ENCODE measurements at regions not wholly inside any gene's neighbourhood (a gene's known extent, or its start where the extent isn't known, plus 50 kb on each side); places are given as distances from the start of the nearest gene placed in this dataset.

DNA sequence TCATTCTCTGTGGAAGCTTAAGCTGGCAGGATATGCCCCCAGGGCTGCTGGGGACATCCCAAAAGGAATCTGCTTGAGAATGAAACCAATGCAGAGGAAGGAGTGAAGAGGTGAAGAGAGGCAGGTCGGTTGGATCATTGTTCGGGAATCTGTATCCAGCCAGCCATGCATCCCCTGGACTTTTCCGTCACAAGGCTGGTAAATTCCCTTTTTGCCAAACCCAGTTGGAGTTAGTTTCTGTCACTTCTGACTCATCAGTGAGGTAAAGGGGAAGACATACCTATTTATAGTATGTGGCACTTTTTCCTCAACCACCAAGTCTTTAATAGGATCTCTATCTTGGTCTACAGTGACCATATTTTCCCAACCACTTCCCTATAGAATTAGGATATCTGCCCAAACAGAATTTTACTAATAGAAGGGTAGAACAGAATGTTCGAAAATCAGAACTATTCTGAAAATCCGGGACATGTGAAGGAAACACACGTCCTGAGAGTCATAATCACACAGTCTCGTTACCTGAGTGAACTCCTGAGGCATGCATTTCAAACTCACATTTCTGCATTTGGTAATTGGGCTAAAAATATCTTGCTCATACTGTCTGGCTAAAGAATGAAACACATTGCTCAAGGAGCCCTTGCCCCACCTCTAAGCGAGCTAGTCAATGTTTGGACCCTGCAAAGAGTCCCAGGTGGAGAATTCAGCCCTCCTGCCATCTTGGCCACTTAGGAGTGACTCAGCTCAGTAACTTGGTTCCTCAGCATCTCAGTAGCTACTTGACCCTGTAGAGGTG, 289.7 kb upstream of the ADAMTS9 start:
- no peaks in the 10 kb centered on the region for H3K9me3 ChIP-seq (ENCODE audit: low read depth, low read length)
- TF ChIP-seq POLR2AphosphoS5 (IDR thresholded peaks at IDR 0.05; ENCODE audit: borderline replicate concordance, low read depth, low read length) (no peak), EZH2 (IDR thresholded peaks at IDR 0.05) (no peak), FOXP2 (optimal IDR thresholded peaks at IDR 0.05; ENCODE audit: control extremely low read depth, extremely low read length, insufficient read depth) (no peak)
- DNase-seq (ENCODE audit: low read depth, low spot score), result no peak
- H3K9ac ChIP-seq (ENCODE audit: insufficient read length), result no peak overlapping the region
- H3K36me3 ChIP-seq (ENCODE audit: insufficient read depth, low read length), result no peaks in the 10 kb centered on the region
- H3K4me3 ChIP-seq, result no peak overlapping the region
- H3K27ac ChIP-seq, result no peak overlapping the region

DNA sequence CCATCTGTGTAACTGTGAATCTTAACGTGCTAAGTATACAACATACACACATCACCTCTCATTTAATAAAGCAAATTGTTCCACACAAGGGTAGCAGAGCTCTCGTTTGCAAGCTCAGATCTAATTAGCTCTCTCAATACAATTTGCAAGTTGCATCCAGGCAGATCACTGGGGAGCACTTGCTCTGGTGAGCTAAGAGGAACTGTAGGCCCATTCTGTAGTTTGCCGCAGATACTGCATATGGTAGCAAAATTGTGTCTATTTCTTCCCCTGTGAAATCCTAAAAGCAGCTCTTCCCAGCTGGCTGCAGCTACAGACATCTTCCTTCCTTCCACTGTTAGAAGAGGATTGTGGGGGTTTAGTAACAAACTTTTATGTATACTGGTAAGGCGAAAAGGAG, 288.7 kb upstream of the ADAMTS9 start:
- Histone ChIP-seq H3K9ac (ENCODE audit: insufficient read length) (no peak overlapping the region), H3K9me3 (ENCODE audit: low read depth, low read length) (no peaks in the 10 kb centered on the region), H3K36me3 (ENCODE audit: insufficient read depth, low read length) (no peaks in the 10 kb centered on the region), H3K27ac (no peak overlapping the region), H3K4me3 (no peak overlapping the region)
- TF ChIP-seq EZH2 (IDR thresholded peaks at IDR 0.05) (no peak), POLR2AphosphoS5 (IDR thresholded peaks at IDR 0.05; ENCODE audit: borderline replicate concordance, low read depth, low read length) (no peak), FOXP2 (optimal IDR thresholded peaks at IDR 0.05; ENCODE audit: control extremely low read depth, extremely low read length, insufficient read depth) (no peak)
- no peak for DNase-seq (ENCODE audit: low read depth, low spot score)

DNA sequence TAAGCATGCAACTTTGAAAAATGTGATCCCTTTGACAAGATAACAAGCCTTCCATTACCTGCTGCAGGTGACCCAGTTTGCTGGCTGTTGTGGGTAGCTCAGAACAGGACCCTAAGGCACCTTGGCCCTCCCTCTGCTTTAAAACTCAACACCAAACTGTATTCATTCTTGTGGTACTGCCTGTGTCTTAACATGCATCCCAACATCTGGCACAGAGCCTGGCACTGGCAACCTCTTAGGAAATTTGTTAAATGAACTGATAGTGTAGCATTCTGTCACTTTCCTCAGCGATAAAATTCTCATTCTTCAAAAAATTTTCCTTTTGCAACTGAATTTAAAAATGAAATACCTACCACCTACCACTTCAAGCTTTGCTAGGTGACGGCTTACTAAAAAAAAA, 287.3 kb upstream of the ADAMTS9 start:
- no peaks in the 10 kb centered on the region for H3K9me3 ChIP-seq (ENCODE audit: low read depth, low read length)
- no peak overlapping the region for H3K27ac ChIP-seq
- no peak for DNase-seq (ENCODE audit: low read depth, low spot score)
- no peaks in the 10 kb centered on the region for H3K36me3 ChIP-seq (ENCODE audit: insufficient read depth, low read length)
- H3K9ac ChIP-seq (ENCODE audit: insufficient read length), result no peak overlapping the region
- no peak overlapping the region for H3K4me3 ChIP-seq
- TF ChIP-seq POLR2AphosphoS5 (IDR thresholded peaks at IDR 0.05; ENCODE audit: borderline replicate concordance, low read depth, low read length) (no peak), FOXP2 (optimal IDR thresholded peaks at IDR 0.05; ENCODE audit: control extremely low read depth, extremely low read length, insufficient read depth) (no peak), EZH2 (IDR thresholded peaks at IDR 0.05) (no peak)

DNA sequence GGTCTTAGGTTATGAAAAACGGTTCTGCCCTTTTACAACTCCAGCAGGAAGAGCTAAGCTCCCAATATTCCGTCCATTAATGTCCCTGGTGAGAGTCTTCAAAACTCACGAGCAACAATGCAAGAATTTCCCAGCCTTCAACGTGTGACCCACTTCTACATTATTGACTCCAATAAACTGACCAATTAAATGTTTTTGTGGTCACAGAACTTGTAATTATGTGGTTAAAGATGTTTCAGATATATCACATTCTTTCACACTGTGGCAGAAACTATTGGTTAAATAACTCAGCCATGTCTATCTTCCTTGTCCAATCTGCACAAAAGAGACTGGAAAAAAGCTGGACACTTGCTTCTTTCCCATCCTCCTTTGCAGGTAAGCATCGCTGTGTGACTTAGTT, 286.6 kb upstream of the ADAMTS9 start:
- TF ChIP-seq FOXP2 (optimal IDR thresholded peaks at IDR 0.05; ENCODE audit: control extremely low read depth, extremely low read length, insufficient read depth) (no peak), EZH2 (IDR thresholded peaks at IDR 0.05) (no peak), POLR2AphosphoS5 (IDR thresholded peaks at IDR 0.05; ENCODE audit: borderline replicate concordance, low read depth, low read length) (no peak)
- Histone ChIP-seq H3K9me3 (ENCODE audit: low read depth, low read length) (no peaks in the 10 kb centered on the region), H3K36me3 (ENCODE audit: insufficient read depth, low read length) (no peaks in the 10 kb centered on the region), H3K27ac (no peak overlapping the region), H3K9ac (ENCODE audit: insufficient read length) (no peak overlapping the region), H3K4me3 (no peak overlapping the region)
- DNase-seq (ENCODE audit: low read depth, low spot score), result no peak

DNA sequence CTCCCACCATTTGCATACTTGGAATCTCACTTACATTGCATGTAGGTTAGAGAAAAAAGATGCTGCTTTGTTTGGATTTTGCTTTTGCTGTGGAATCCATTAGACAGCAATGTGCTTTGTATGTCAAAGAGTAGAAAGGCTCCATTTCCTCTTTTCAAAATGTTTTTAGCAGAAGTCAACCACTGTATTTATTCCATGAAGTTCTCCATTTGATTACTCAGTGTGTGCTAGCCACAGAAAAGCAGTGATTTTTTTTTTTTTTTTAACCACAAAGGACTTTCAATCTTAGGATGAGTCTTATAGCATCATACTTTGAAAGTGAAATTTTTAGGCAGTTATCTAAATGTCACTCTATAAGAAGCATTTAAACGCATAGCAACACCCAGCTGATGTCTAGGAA, 285.0 kb upstream of the ADAMTS9 start:
- Histone ChIP-seq H3K9ac (ENCODE audit: insufficient read length) (no peak overlapping the region), H3K4me3 (no peak overlapping the region), H3K9me3 (ENCODE audit: low read depth, low read length) (no peaks in the 10 kb centered on the region), H3K27ac (no peak overlapping the region), H3K36me3 (ENCODE audit: insufficient read depth, low read length) (no peaks in the 10 kb centered on the region)
- no peak for DNase-seq (ENCODE audit: low read depth, low spot score)
- TF ChIP-seq FOXP2 (optimal IDR thresholded peaks at IDR 0.05; ENCODE audit: control extremely low read depth, extremely low read length, insufficient read depth), result no peak
- TF ChIP-seq EZH2 (IDR thresholded peaks at IDR 0.05), result no peak
- no peak for TF ChIP-seq POLR2AphosphoS5 (IDR thresholded peaks at IDR 0.05; ENCODE audit: borderline replicate concordance, low read depth, low read length)

DNA sequence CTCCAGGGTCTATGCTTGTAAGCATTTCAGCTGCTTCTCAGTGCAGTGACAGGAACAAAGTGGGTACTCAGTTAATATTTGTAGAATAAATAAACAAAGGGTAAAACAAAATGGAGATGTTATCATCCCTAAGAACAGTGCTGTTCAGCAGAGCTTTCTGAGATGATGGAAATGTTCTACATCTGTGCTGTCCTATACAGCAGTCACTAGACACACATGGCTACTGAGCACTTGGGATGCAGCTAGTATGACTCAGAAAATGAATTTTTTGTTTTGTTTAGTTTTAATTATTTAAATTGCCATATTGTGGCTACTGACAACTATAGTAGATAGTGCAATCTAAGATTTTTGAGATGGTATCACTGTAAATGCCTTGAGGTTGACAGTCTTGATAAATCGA, 283.8 kb upstream of the ADAMTS9 start:
- no peak overlapping the region for H3K4me3 ChIP-seq
- no peaks in the 10 kb centered on the region for H3K9me3 ChIP-seq (ENCODE audit: low read depth, low read length)
- H3K36me3 ChIP-seq (ENCODE audit: insufficient read depth, low read length), result no peaks in the 10 kb centered on the region
- H3K9ac ChIP-seq (ENCODE audit: insufficient read length), result no peak overlapping the region
- no peak for TF ChIP-seq POLR2AphosphoS5 (IDR thresholded peaks at IDR 0.05; ENCODE audit: borderline replicate concordance, low read depth, low read length)
- TF ChIP-seq FOXP2 (optimal IDR thresholded peaks at IDR 0.05; ENCODE audit: control extremely low read depth, extremely low read length, insufficient read depth), result no peak
- TF ChIP-seq EZH2 (IDR thresholded peaks at IDR 0.05), result no peak
- DNase-seq (ENCODE audit: low read depth, low spot score), result no peak
- H3K27ac ChIP-seq, result no peak overlapping the region

DNA sequence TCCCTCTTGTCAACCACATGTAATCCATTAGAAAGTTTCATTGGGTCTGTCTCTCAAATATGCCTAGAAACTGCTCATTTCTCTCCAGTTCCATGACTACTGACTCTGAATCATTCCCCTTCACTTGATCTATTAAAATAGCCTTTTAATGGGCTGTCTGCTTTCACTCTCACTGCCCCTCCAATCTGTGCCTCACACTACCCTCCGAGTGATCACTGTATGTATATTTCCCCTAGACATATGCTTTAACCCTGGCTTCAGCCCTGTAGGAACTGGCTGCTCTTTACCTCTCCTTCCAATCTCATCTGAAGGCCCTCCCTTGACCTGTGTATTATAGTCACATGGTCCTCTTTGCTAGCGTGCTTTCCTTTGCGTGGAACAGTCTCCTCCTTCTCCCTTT, 282.8 kb upstream of the ADAMTS9 start:
- no peaks in the 10 kb centered on the region for H3K9me3 ChIP-seq (ENCODE audit: low read depth, low read length)
- DNase-seq (ENCODE audit: low read depth, low spot score), result no peak
- H3K9ac ChIP-seq (ENCODE audit: insufficient read length), result no peak overlapping the region
- H3K27ac ChIP-seq, result no peak overlapping the region
- H3K4me3 ChIP-seq, result no peak overlapping the region
- no peaks in the 10 kb centered on the region for H3K36me3 ChIP-seq (ENCODE audit: insufficient read depth, low read length)
- TF ChIP-seq EZH2 (IDR thresholded peaks at IDR 0.05), result no peak
- TF ChIP-seq POLR2AphosphoS5 (IDR thresholded peaks at IDR 0.05; ENCODE audit: borderline replicate concordance, low read depth, low read length), result no peak
- no peak for TF ChIP-seq FOXP2 (optimal IDR thresholded peaks at IDR 0.05; ENCODE audit: control extremely low read depth, extremely low read length, insufficient read depth)

DNA sequence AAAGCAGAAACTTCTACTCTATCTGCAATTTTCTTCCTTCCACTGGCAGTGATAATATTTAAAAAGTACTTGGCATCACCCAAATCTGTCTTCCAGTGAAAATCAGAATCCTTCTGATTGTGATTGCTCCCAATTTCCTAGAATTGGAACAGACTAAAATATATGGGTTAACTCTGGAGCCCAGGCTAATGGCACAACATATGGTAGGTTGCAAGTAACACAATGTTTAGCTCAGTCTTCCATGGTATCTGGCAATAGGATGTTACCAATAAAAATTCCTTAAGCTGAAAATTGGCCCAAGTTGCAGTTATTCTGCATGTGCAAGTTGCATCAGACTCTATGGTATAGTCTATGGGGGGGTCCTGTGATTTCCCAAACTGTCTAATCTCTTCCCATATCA, 273.5 kb upstream of the ADAMTS9 start:
- TF ChIP-seq EZH2 (IDR thresholded peaks at IDR 0.05), result no peak
- TF ChIP-seq FOXP2 (optimal IDR thresholded peaks at IDR 0.05; ENCODE audit: control extremely low read depth, extremely low read length, insufficient read depth), result no peak
- no peak for TF ChIP-seq POLR2AphosphoS5 (IDR thresholded peaks at IDR 0.05; ENCODE audit: borderline replicate concordance, low read depth, low read length)
- H3K27ac ChIP-seq, result no peak overlapping the region
- H3K4me3 ChIP-seq, result no peak overlapping the region
- no peak for DNase-seq (ENCODE audit: low read depth, low spot score)
- H3K9me3 ChIP-seq (ENCODE audit: low read depth, low read length), result no peaks in the 10 kb centered on the region
- no peaks in the 10 kb centered on the region for H3K36me3 ChIP-seq (ENCODE audit: insufficient read depth, low read length)
- H3K9ac ChIP-seq (ENCODE audit: insufficient read length), result no peak overlapping the region

Measured in SK-N-MC (cell line).